ENCODE measurements at regions not wholly inside any gene's neighbourhood (a gene's known extent, or its start where the extent isn't known, plus 50 kb on each side); places are given as distances from the start of the nearest gene placed in this dataset.

GRCh38 chr6:41404182-41404845, 68.9 kb downstream of the NCR2 start:
- Histone ChIP-seq H3K4me3 (ENCODE audit: low read depth in 1 of 3, low read length in 3 of 3) (no peak overlapping the region), H3K9me3 (ENCODE audit: control insufficient read depth in 2 of 2, insufficient read depth in 1 of 2, low read depth in 1 of 2, low read length in 1 of 2) (peaks cover 0 to 6% of the 10 kb centered on the region in 2 donors), H3K27me3 (ENCODE audit: control insufficient read depth in 3 of 3, insufficient read depth in 3 of 3, low read length in 3 of 3) (peaks cover 0 to 59% (median 10%) of the 10 kb centered on the region in 3 donors), H3K36me3 (ENCODE audit: control insufficient read depth in 3 of 3, insufficient read depth in 2 of 3, low read depth in 1 of 3, low read length in 3 of 3) (no peaks in the 10 kb centered on the region), H3K27ac (ENCODE audit: low read depth in 1 of 3, low read length in 2 of 3) (no peak overlapping the region), H3K4me1 (ENCODE audit: control insufficient read depth in 3 of 3, insufficient read depth in 2 of 3, low read depth in 1 of 3, low read length in 2 of 3) (peaks cover 0 to 7% (median 0%) of the 10 kb centered on the region in 3 donors)
- FAIRE-seq (no peak), DNase-seq (no peak)
- WGBS, 3 donors, result 63 to 83% (median 76%) methylated on average over 5 of the region's 5 CpGs

GRCh38 chr6:41405941-41406727, 70.7 kb downstream of the NCR2 start:
- 55 to 67% (median 67%) methylated on average over 15 of the region's 15 CpGs for WGBS, 3 donors
- H3K36me3 ChIP-seq (ENCODE audit: control insufficient read depth in 3 of 3, insufficient read depth in 2 of 3, low read depth in 1 of 3, low read length in 3 of 3), result no peaks in the 10 kb centered on the region
- peaks cover 0 to 7% (median 0%) of the 10 kb centered on the region in 3 donors for H3K4me1 ChIP-seq (ENCODE audit: control insufficient read depth in 3 of 3, insufficient read depth in 2 of 3, low read depth in 1 of 3, low read length in 2 of 3)
- H3K9me3 ChIP-seq (ENCODE audit: control insufficient read depth in 2 of 2, insufficient read depth in 1 of 2, low read depth in 1 of 2, low read length in 1 of 2), result peaks cover 0 to 6% of the 10 kb centered on the region in 2 donors
- H3K4me3 ChIP-seq (ENCODE audit: low read depth in 1 of 3, low read length in 3 of 3), result no peak overlapping the region
- DNase-seq (no peak), FAIRE-seq (no peak)
- peaks cover 0 to 71% (median 10%) of the 10 kb centered on the region in 3 donors for H3K27me3 ChIP-seq (ENCODE audit: control insufficient read depth in 3 of 3, insufficient read depth in 3 of 3, low read length in 3 of 3)
- H3K27ac ChIP-seq (ENCODE audit: low read depth in 1 of 3, low read length in 2 of 3), result no peak overlapping the region

DNA sequence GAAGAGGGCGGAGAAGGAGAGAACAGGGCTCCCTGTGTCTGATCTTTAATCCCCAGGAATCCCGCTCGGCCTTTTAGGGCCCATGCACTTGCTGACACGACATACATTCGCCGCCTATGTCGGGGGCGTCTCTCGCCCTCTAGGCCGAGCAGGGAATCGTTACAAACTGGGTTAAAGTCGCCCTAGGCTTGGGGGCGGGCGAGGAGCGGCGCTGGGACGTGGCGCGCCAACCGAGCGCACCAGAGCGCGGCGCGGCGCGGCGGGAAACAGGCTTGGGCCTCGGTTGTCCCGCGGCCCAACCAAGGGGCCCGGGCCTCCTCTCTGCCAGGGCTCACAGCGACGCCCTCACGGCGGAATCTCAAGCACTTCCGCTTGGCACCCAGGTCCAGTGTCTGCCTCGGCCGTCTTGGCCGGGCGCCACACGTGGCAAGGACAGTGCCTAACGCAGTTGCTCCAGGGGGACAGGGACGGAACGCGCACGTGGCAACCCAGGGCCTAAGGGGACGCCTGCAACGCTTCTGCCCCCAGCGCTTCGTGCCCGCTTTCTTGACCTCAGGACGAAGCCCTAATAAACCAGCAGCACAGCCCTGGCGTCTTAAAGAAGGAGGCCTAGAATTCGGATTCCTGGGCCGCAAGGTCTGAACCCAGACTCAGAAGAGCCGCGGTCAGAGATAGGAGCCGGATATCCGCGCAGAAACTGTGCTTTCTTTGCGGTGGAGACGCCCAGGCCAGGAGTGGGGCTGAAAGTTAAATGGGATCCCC, 71.5 kb downstream of the NCR2 start:
- H3K4me1 ChIP-seq (ENCODE audit: control insufficient read depth in 3 of 3, insufficient read depth in 2 of 3, low read depth in 1 of 3, low read length in 2 of 3), result peaks cover 0 to 7% (median 0%) of the 10 kb centered on the region in 3 donors
- H3K27me3 ChIP-seq (ENCODE audit: control insufficient read depth in 3 of 3, insufficient read depth in 3 of 3, low read length in 3 of 3), result peaks cover 0 to 68% (median 10%) of the 10 kb centered on the region in 3 donors
- H3K9me3 ChIP-seq (ENCODE audit: control insufficient read depth in 2 of 2, insufficient read depth in 1 of 2, low read depth in 1 of 2, low read length in 1 of 2), result peaks cover 0 to 6% of the 10 kb centered on the region in 2 donors
- no peak for FAIRE-seq
- WGBS, 3 donors, result 66 to 76% (median 74%) methylated on average over 62 to 63 of the region's 63 CpGs
- no peaks in the 10 kb centered on the region for H3K36me3 ChIP-seq (ENCODE audit: control insufficient read depth in 3 of 3, insufficient read depth in 2 of 3, low read depth in 1 of 3, low read length in 3 of 3)
- peak in 1 of 2 donors; percentile 35 for DNase-seq
- no peak overlapping the region for H3K27ac ChIP-seq (ENCODE audit: low read depth in 1 of 3, low read length in 2 of 3)
- H3K4me3 ChIP-seq (ENCODE audit: low read depth in 1 of 3, low read length in 3 of 3), result no peak overlapping the region

DNA sequence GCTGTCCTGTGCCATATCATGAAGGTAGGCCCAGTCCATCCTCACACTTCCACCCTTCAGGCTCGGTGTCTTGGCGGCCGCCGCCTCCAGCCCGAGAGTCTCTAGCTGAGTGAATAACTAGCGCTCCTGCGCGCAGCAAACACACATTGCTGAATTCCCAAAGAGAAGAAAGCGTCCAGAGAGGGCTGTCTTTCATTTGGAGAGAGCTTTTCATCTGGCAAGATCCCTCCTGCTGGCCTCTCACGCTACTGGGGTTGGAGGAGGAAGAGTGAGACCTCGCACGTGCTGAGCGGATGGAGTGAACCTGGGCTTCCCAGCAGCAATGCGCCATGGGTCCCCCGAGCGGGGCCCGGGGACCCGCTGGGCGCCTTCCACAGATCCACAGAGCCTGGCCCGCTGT, 73.2 kb downstream of the NCR2 start:
- no peak overlapping the region for H3K4me3 ChIP-seq (ENCODE audit: low read depth in 1 of 3, low read length in 3 of 3)
- WGBS, 3 donors, result 78 to 93% (median 85%) methylated on average over 20 of the region's 20 CpGs
- DNase-seq (no peak), FAIRE-seq (no peak)
- no peak overlapping the region for H3K27ac ChIP-seq (ENCODE audit: low read depth in 1 of 3, low read length in 2 of 3)
- no peaks in the 10 kb centered on the region for H3K36me3 ChIP-seq (ENCODE audit: control insufficient read depth in 3 of 3, insufficient read depth in 2 of 3, low read depth in 1 of 3, low read length in 3 of 3)
- H3K27me3 ChIP-seq (ENCODE audit: control insufficient read depth in 3 of 3, insufficient read depth in 3 of 3, low read length in 3 of 3), result peaks cover 0 to 78% (median 10%) of the 10 kb centered on the region in 3 donors
- peaks cover 0 to 6% of the 10 kb centered on the region in 2 donors for H3K9me3 ChIP-seq (ENCODE audit: control insufficient read depth in 2 of 2, insufficient read depth in 1 of 2, low read depth in 1 of 2, low read length in 1 of 2)
- H3K4me1 ChIP-seq (ENCODE audit: control insufficient read depth in 3 of 3, insufficient read depth in 2 of 3, low read depth in 1 of 3, low read length in 2 of 3), result peaks cover 0 to 7% (median 0%) of the 10 kb centered on the region in 3 donors

DNA sequence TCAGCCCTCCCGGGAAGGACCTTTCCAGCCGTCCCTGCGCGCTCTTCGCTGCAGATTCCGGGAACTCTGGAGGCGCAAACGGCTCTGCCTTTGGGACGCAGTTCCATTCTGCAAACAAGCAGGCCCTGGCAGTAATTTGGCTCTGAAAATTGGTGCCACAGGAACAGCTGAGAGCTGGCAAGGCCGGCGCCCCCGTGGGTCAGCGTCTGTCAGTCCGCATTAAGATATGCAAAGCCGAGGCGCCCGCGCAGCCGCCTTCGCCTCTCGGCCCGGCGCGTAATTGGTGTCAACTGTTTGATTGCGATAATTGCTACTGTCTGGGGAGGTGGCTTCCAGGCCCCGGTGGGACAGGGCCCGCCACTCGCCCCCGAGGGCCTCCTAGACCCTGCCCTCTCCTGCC, 73.6 kb downstream of the NCR2 start:
- FAIRE-seq, result no peak
- peaks cover 0 to 75% (median 10%) of the 10 kb centered on the region in 3 donors for H3K27me3 ChIP-seq (ENCODE audit: control insufficient read depth in 3 of 3, insufficient read depth in 3 of 3, low read length in 3 of 3)

DNA sequence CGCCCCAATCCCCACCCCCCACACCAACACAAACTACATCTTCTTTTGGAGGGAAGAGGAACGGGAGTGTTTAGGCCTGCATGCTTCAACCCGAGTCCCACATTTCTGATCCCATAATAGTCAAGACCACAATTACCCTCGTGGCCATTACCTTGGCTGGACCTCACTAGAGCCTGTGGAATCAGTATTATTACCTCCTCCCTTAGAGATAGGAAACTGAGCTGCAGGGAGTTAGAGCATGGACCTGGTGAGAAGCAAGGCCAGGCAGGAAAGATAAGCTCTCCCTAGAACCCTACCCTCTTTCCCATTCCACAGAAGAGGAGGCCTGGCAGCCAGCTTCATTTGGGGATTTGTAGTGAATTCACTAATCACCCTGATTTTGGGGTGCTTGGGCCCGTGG, 74.1 kb downstream of the NCR2 start:
- WGBS, 3 donors, result 76 to 79% (median 78%) methylated on average over 4 to 5 of the region's 5 CpGs
- H3K27ac ChIP-seq (ENCODE audit: low read depth in 1 of 3, low read length in 2 of 3), result no peak overlapping the region
- peaks cover 0 to 6% of the 10 kb centered on the region in 2 donors for H3K9me3 ChIP-seq (ENCODE audit: control insufficient read depth in 2 of 2, insufficient read depth in 1 of 2, low read depth in 1 of 2, low read length in 1 of 2)
- H3K27me3 ChIP-seq (ENCODE audit: control insufficient read depth in 3 of 3, insufficient read depth in 3 of 3, low read length in 3 of 3), result peaks cover 0 to 74% (median 10%) of the 10 kb centered on the region in 3 donors
- H3K4me1 ChIP-seq (ENCODE audit: control insufficient read depth in 3 of 3, insufficient read depth in 2 of 3, low read depth in 1 of 3, low read length in 2 of 3), result peaks cover 0 to 7% (median 0%) of the 10 kb centered on the region in 3 donors
- H3K36me3 ChIP-seq (ENCODE audit: control insufficient read depth in 3 of 3, insufficient read depth in 2 of 3, low read depth in 1 of 3, low read length in 3 of 3), result no peaks in the 10 kb centered on the region
- FAIRE-seq (no peak), DNase-seq (no peak)
- H3K4me3 ChIP-seq (ENCODE audit: low read depth in 1 of 3, low read length in 3 of 3), result no peak overlapping the region

More for the DNA sequence above, 73.6 kb downstream of the NCR2 start:
- Histone ChIP-seq H3K36me3 (ENCODE audit: control insufficient read depth in 3 of 3, insufficient read depth in 2 of 3, low read depth in 1 of 3, low read length in 3 of 3) (no peaks in the 10 kb centered on the region), H3K27ac (ENCODE audit: low read depth in 1 of 3, low read length in 2 of 3) (no peak overlapping the region), H3K4me3 (ENCODE audit: low read depth in 1 of 3, low read length in 3 of 3) (no peak overlapping the region), H3K9me3 (ENCODE audit: control insufficient read depth in 2 of 2, insufficient read depth in 1 of 2, low read depth in 1 of 2, low read length in 1 of 2) (peaks cover 0 to 6% of the 10 kb centered on the region in 2 donors), H3K4me1 (ENCODE audit: control insufficient read depth in 3 of 3, insufficient read depth in 2 of 3, low read depth in 1 of 3, low read length in 2 of 3) (peaks cover 0 to 7% (median 0%) of the 10 kb centered on the region in 3 donors)
- 77 to 93% (median 81%) methylated on average over 26 to 29 of the region's 29 CpGs for WGBS, 3 donors
- no peak for DNase-seq

DNA sequence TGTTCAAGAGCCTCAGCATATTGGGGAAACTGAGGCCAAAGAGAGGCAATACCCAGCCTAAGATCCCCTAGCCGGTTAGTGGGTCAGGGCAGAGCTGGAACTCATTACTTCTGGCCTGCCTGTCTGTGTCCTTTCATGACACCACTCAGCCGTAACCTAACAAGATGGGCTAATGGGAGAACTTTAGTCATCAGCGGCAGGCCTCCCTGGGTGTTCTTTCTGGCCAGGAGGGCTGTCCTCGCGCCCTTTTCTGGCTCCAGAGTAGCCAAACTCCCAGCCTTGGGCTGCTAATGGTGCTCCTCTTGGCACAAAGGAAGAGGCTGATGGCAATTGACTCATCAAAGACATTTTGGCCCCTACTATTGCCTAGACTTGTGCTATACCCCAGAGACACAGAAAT, 76.6 kb downstream of the NCR2 start:
- H3K27me3 ChIP-seq (ENCODE audit: control insufficient read depth in 3 of 3, insufficient read depth in 3 of 3, low read length in 3 of 3), result peaks cover 0 to 71% (median 10%) of the 10 kb centered on the region in 3 donors
- WGBS, 3 donors, result 80 to 94% (median 90%) methylated on average over 5 of the region's 5 CpGs
- H3K4me3 ChIP-seq (ENCODE audit: low read depth in 1 of 3, low read length in 3 of 3), result no peak overlapping the region
- no peak overlapping the region for H3K27ac ChIP-seq (ENCODE audit: low read depth in 1 of 3, low read length in 2 of 3)
- H3K9me3 ChIP-seq (ENCODE audit: control insufficient read depth in 2 of 2, insufficient read depth in 1 of 2, low read depth in 1 of 2, low read length in 1 of 2), result no peaks in the 10 kb centered on the region
- FAIRE-seq (no peak), DNase-seq (no peak)
- peaks cover 0 to 11% (median 0%) of the 10 kb centered on the region in 3 donors for H3K4me1 ChIP-seq (ENCODE audit: control insufficient read depth in 3 of 3, insufficient read depth in 2 of 3, low read depth in 1 of 3, low read length in 2 of 3)
- H3K36me3 ChIP-seq (ENCODE audit: control insufficient read depth in 3 of 3, insufficient read depth in 2 of 3, low read depth in 1 of 3, low read length in 3 of 3), result no peaks in the 10 kb centered on the region

- 75 to 87% (median 75%) methylated on average over 11 of the region's 11 CpGs for WGBS, 3 donors
- no peak for FAIRE-seq
These were observed 77.8 kb downstream of the NCR2 start for GRCh38 chr6:41413250-41413649.

More at GRCh38 chr6:41413250-41413649, 77.8 kb downstream of the NCR2 start:
- H3K4me1 ChIP-seq (ENCODE audit: control insufficient read depth in 3 of 3, insufficient read depth in 2 of 3, low read depth in 1 of 3, low read length in 2 of 3), result peaks cover 0 to 11% (median under 1%) of the 10 kb centered on the region in 3 donors
- H3K27ac ChIP-seq (ENCODE audit: low read depth in 1 of 3, low read length in 2 of 3), result no peak overlapping the region
- H3K9me3 ChIP-seq (ENCODE audit: control insufficient read depth in 2 of 2, insufficient read depth in 1 of 2, low read depth in 1 of 2, low read length in 1 of 2), result no peaks in the 10 kb centered on the region
- no peaks in the 10 kb centered on the region for H3K36me3 ChIP-seq (ENCODE audit: control insufficient read depth in 3 of 3, insufficient read depth in 2 of 3, low read depth in 1 of 3, low read length in 3 of 3)
- no peak for DNase-seq
- peaks cover 0 to 59% (median 6%) of the 10 kb centered on the region in 3 donors for H3K27me3 ChIP-seq (ENCODE audit: control insufficient read depth in 3 of 3, insufficient read depth in 3 of 3, low read length in 3 of 3)
- H3K4me3 ChIP-seq (ENCODE audit: low read depth in 1 of 3, low read length in 3 of 3), result no peak overlapping the region
